SK-N-DZ (cell line): ENCODE measurements at regions not wholly inside any gene's neighbourhood (a gene's known extent, or its start where the extent isn't known, plus 50 kb on each side); places are given as distances from the start of the nearest gene placed in this dataset.

Experiments
- DNase-seq: peaks from one replicate; pipeline ENCODE4 v3.0.0-alpha.2; 2015; ENCODE audit warnings: low spot score

- no peak for DNase-seq
Observed at GRCh38 chr9:4435197-4435596, 55.1 kb upstream of the SLC1A1 start.

- no peak for DNase-seq
Observed at GRCh38 chr9:4433379-4433778, 56.9 kb upstream of the SLC1A1 start.

DNA sequence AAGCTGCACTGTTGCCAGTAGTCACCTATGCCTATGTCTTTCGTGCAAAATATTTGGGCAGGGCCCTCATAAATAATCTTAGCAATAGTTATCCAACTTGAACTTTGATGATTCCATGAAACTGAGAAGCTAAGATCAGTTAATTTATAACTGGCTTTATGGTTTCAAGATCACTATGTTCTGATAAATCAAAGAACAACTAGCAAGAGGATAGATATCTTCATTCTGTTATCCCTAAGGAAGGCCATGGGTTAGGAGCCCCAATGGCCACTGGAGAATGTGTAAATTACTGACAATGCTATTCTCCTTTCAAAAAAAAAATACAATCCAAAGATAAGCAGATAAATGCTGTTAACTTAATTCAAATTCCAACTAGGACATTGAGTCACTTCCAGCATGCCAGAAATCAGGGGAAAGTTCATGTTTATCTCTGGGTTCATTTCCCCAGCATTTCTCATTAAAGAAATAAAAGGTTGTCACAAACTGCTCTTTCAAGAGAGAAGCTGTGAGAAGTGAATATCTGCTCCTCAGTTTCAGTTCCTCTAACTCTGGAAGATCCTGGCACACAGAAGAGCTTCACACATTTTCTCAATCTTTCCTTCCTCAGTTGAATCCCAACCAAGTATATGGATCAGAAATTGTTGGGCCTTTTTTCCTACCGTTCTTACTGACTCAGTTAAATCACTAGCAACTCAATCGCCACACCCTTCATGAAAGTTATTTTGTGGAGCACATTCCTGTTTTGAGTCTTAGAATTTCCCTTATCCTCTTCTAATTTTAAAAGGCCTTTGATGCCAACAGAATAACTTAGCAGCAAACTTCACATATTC is 59.6 kb upstream of the SLC1A1 start:
- no peak for DNase-seq

- DNase-seq = no peak
Observed at GRCh38 chr9:4425319-4426045, 64.8 kb upstream of the SLC1A1 start.

GRCh38 chr9:4424891-4425290 is 65.4 kb upstream of the SLC1A1 start:
- no peak for DNase-seq

GRCh38 chr9:4424038-4424437 is 66.2 kb upstream of the SLC1A1 start:
- no peak for DNase-seq

DNA sequence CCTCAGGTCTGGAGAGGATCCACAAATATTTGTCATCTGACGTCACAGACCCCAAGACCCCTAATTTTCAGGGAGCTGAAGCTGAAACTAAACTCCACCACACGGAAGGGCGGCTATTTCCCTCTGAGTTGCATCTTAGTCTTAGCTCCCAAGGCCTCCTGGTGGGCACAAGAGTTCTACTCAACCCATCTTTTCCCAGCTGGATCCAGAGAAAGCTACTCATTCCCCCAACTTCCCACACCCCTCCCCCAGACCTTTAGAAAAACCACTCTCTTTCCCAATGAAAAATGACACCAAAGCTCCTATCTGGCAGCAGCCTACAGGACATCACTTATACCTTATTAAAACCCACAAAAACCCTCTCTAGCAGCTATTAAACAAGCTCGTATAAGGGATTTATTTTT is 67.1 kb upstream of the SLC1A1 start:
- no peak for DNase-seq

GRCh38 chr9:4422495-4422894 is 67.8 kb upstream of the SLC1A1 start:
- no peak for DNase-seq

- DNase-seq = no peak
Observed at GRCh38 chr9:4421847-4422246, 68.4 kb upstream of the SLC1A1 start.

GRCh38 chr9:4420351-4420750 is 69.9 kb upstream of the SLC1A1 start:
- DNase-seq = no peak

- DNase-seq = no peak
Observed at GRCh38 chr9:4417578-4418325, 72.5 kb upstream of the SLC1A1 start.

GRCh38 chr9:4416467-4416866 is 73.8 kb upstream of the SLC1A1 start:
- no peak for DNase-seq

DNA sequence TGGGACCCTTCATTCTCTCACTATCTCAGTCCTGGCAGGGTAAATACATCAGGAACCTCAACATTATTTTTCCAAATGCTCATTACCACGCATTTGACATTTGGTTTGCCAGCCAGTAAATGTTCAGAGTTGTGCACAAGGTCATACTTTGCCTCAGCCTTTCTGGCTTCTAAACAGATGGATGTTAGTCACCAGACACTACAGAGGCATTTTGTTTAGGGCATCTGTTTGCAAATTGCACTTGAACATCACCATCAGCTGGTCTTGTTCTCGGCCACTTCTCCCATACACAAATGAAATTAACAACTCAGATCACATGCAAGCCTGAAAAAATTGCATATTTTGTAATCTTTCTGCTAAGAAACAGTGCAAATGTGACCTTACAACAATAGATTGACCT is 75.0 kb upstream of the SLC1A1 start:
- DNase-seq = no peak

- no peak for DNase-seq
Observed at GRCh38 chr9:4413856-4414255, 76.4 kb upstream of the SLC1A1 start.

- no peak for DNase-seq
Observed at GRCh38 chr9:4404156-4404555, 86.1 kb upstream of the SLC1A1 start.

DNA sequence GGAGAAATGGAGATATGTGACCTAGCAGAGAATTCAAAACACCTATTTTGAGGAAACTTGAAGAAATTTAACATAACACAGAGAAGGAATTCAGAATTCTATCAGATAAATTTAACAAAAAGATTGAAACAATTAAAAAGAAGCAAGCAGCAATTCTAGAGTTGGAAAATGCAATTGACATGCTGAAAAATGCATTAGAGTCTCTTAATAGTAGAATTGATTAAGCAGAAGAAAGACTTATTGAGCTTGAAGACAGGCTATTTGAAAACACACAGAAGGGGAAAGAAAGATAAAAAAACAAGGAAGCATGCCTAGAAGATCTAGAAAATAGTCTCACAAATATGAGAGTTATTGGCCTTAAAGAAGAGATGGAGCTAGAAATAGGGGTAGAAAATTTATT is 87.8 kb upstream of the SLC1A1 start:
- DNase-seq = no peak

GRCh38 chr9:4400731-4401130 is 89.5 kb upstream of the SLC1A1 start:
- DNase-seq = no peak

DNA sequence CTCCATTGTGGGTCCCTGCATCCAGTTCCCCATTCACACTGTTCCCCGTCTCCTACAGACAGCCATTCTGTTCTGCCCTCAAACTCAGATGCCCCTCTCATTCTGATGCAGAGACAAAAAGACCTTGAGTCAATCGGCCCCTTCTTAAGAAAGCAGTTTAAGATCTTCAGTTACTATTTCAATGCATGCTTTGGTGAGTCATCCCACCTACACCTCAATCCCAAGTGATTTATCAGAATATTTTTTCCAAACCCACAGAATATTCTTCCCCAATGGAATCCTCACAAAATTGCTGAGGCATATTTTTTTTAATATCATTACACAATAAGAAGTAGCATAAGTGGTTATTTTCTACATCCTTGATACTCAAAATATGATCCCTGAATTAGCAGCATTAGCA is 92.4 kb upstream of the SLC1A1 start:
- DNase-seq = no peak

DNA sequence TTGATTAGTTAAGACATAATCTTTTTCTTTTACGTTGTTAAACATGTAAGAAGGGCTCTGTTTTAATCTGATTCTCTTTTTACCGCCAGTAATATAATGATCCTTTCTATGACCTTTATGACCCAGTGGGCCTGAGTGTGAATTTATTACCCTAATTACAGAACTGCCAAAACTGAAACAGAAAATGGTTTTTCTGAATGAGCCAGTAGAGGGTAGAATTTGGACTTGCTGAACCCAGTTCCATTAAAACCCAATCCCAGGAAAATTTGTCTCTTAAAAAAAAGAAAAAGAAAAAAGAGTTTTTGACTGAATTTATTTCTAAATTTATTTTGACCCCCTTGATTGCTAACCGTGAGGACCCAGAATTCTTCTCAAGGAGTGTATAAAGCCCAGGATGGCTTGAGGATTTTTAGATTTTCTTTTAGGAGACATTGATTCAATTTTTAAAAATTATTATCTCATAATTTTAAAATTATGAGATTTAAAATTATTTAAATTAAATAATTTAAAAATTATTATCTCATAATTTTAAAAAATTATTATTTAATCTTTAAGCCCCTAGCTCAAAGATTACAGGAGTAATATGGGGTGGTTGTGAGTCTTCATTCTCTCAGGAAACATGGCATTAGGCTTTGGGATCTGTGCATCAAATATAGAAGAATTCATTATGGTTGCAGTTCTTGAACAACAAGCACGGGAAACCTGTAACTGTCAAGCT is 94.1 kb upstream of the GLIS3 start:
- DNase-seq = no peak

DNA sequence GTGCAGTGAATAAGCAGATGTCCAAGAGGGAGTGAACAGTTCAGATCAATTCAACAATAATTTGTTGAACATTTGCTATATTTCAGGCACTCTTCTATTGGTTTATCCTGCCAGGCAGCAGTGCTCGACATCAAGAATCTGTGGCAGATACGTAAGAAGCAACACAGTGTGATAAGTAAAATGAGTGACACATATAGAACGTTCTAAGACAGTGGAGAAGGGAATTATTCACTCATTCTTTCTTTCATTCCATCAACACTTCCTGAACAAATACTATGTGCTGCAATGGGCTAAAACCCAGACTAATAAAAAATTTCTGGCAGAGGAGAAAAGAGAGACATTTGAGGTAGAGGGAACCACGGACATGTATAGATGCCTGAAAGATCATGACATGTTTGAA is 89.9 kb upstream of the GLIS3 start:
- no peak for DNase-seq

GRCh38 chr9:4389003-4389402 is 89.1 kb upstream of the GLIS3 start:
- no peak for DNase-seq

GRCh38 chr9:4386819-4387218 is 87.0 kb upstream of the GLIS3 start:
- DNase-seq = no peak
